Mucosa of rectum (tissue), 2 donors: ENCODE measurements at regions not wholly inside any gene's neighbourhood (a gene's known extent, or its start where the extent isn't known, plus 50 kb on each side); places are given as distances from the start of the nearest gene placed in this dataset.

Experiments
- H3K27ac ChIP-seq, 2 donors: one replicate each; pipeline ENCODE4 v1.7.0; 2013; ENCODE audit warnings: inconsistent platforms in 2 of 2, low read depth in 2 of 2, low read length in 2 of 2
- H3K27me3 ChIP-seq, 2 donors: one replicate each; pipeline ENCODE4 v1.7.0; 2013; ENCODE audit warnings: low read length in 2 of 2; ENCODE audit not compliant: control insufficient read depth in 2 of 2, insufficient read depth in 2 of 2
- H3K36me3 ChIP-seq, 2 donors: one replicate each; pipeline ENCODE4 v1.7.0; 2013; ENCODE audit warnings: low read length in 2 of 2; ENCODE audit not compliant: control insufficient read depth in 2 of 2, insufficient read depth in 2 of 2
- H3K4me1 ChIP-seq, 2 donors: one replicate each; pipeline ENCODE4 v1.7.0; 2013; ENCODE audit warnings: low read length in 2 of 2, mild to moderate bottlenecking in 1 of 2; ENCODE audit not compliant: control insufficient read depth in 2 of 2, insufficient read depth in 2 of 2
- H3K4me3 ChIP-seq, 2 donors: one replicate each; pipeline ENCODE4 v1.7.0; 2013; ENCODE audit warnings: low read length in 2 of 2
- H3K9ac ChIP-seq, 2 donors: one replicate each; pipeline ENCODE4 v1.7.0; 2013; ENCODE audit warnings: low read length in 2 of 2, low read depth in 1 of 2, mild to moderate bottlenecking in 1 of 2
- H3K9me3 ChIP-seq, 2 donors: one replicate each; pipeline ENCODE4 v1.7.0; 2013; ENCODE audit warnings: low read length in 2 of 2; ENCODE audit not compliant: control insufficient read depth in 2 of 2
- donor health status: healthy.
- donor health status: Normal muscosa, but diverticular disease.

- Histone ChIP-seq H3K9ac (no peak overlapping the region), H3K4me3 (no peak overlapping the region), H3K27me3 (no peaks in the 10 kb centered on the region), H3K27ac (no peak overlapping the region), H3K9me3 (no peaks in the 10 kb centered on the region), H3K4me1 (no peaks in the 10 kb centered on the region), H3K36me3 (no peaks in the 10 kb centered on the region)
Measured at GRCh38 chr1:55990007-55990406, 589.4 kb downstream of the PLPP3 start.

- Histone ChIP-seq H3K27ac (no peak overlapping the region), H3K9me3 (no peaks in the 10 kb centered on the region), H3K36me3 (no peaks in the 10 kb centered on the region), H3K4me3 (no peak overlapping the region), H3K27me3 (no peaks in the 10 kb centered on the region), H3K4me1 (no peaks in the 10 kb centered on the region), H3K9ac (no peak overlapping the region)
Measured at GRCh38 chr1:55988963-55989452, 590.4 kb downstream of the PLPP3 start.

- no peaks in the 10 kb centered on the region for H3K27me3 ChIP-seq
- H3K9me3 ChIP-seq = no peaks in the 10 kb centered on the region
- no peaks in the 10 kb centered on the region for H3K36me3 ChIP-seq
- H3K4me3 ChIP-seq = no peak overlapping the region
- no peaks in the 10 kb centered on the region for H3K4me1 ChIP-seq
- H3K27ac ChIP-seq = no peak overlapping the region
- no peak overlapping the region for H3K9ac ChIP-seq
Measured at GRCh38 chr1:55987491-55988249, 591.7 kb downstream of the PLPP3 start.

- Histone ChIP-seq H3K4me1 (no peaks in the 10 kb centered on the region), H3K4me3 (no peak overlapping the region), H3K36me3 (no peaks in the 10 kb centered on the region), H3K9me3 (no peaks in the 10 kb centered on the region), H3K9ac (no peak overlapping the region), H3K27me3 (no peaks in the 10 kb centered on the region), H3K27ac (no peak overlapping the region)
Measured at GRCh38 chr1:55986003-55986402, 593.4 kb downstream of the PLPP3 start.

- Histone ChIP-seq H3K9me3 (no peaks in the 10 kb centered on the region), H3K27me3 (no peaks in the 10 kb centered on the region), H3K4me3 (no peak overlapping the region), H3K36me3 (no peaks in the 10 kb centered on the region), H3K4me1 (no peaks in the 10 kb centered on the region), H3K9ac (no peak overlapping the region), H3K27ac (no peak overlapping the region)
Measured at GRCh38 chr1:55981010-55981650, 598.2 kb downstream of the PLPP3 start.

GRCh38 chr1:55980582-55980981 is 598.8 kb downstream of the PLPP3 start:
- Histone ChIP-seq H3K4me1 (no peaks in the 10 kb centered on the region), H3K9me3 (no peaks in the 10 kb centered on the region), H3K27ac (no peak overlapping the region), H3K9ac (no peak overlapping the region), H3K27me3 (no peaks in the 10 kb centered on the region), H3K36me3 (no peaks in the 10 kb centered on the region), H3K4me3 (no peak overlapping the region)

GRCh38 chr1:55974714-55975441 is 604.5 kb downstream of the PLPP3 start:
- no peaks in the 10 kb centered on the region for H3K36me3 ChIP-seq
- H3K4me3 ChIP-seq = no peak overlapping the region
- H3K27ac ChIP-seq = no peak overlapping the region
- no peaks in the 10 kb centered on the region for H3K9me3 ChIP-seq
- no peak overlapping the region for H3K9ac ChIP-seq
- no peaks in the 10 kb centered on the region for H3K4me1 ChIP-seq
- no peaks in the 10 kb centered on the region for H3K27me3 ChIP-seq

GRCh38 chr1:55970526-55971110 is 608.7 kb downstream of the PLPP3 start:
- no peaks in the 10 kb centered on the region for H3K4me1 ChIP-seq
- H3K9me3 ChIP-seq = no peaks in the 10 kb centered on the region
- H3K27me3 ChIP-seq = no peaks in the 10 kb centered on the region
- H3K27ac ChIP-seq = no peak overlapping the region
- H3K36me3 ChIP-seq = no peaks in the 10 kb centered on the region
- no peak overlapping the region for H3K4me3 ChIP-seq
- no peak overlapping the region for H3K9ac ChIP-seq

- no peak overlapping the region for H3K9ac ChIP-seq
- H3K4me3 ChIP-seq = no peak overlapping the region
- H3K27me3 ChIP-seq = no peaks in the 10 kb centered on the region
- H3K27ac ChIP-seq = no peak overlapping the region
- H3K36me3 ChIP-seq = no peaks in the 10 kb centered on the region
- no peaks in the 10 kb centered on the region for H3K4me1 ChIP-seq
- no peaks in the 10 kb centered on the region for H3K9me3 ChIP-seq
Measured at GRCh38 chr1:55969322-55969721, 610.0 kb downstream of the PLPP3 start.

GRCh38 chr1:55968661-55969060 is 610.7 kb downstream of the PLPP3 start:
- no peaks in the 10 kb centered on the region for H3K36me3 ChIP-seq
- H3K4me1 ChIP-seq = no peaks in the 10 kb centered on the region
- H3K9ac ChIP-seq = no peak overlapping the region
- no peaks in the 10 kb centered on the region for H3K27me3 ChIP-seq
- no peaks in the 10 kb centered on the region for H3K9me3 ChIP-seq
- no peak overlapping the region for H3K4me3 ChIP-seq
- no peak overlapping the region for H3K27ac ChIP-seq
